ENCODE measurements at regions not wholly inside any gene's neighbourhood (a gene's known extent, or its start where the extent isn't known, plus 50 kb on each side); places are given as distances from the start of the nearest gene placed in this dataset.

- Histone ChIP-seq H3K4me3 (ENCODE audit: low read length) (no peak overlapping the region), H3K9me2 (replicated peaks; ENCODE audit: low read length) (no peaks in the 10 kb centered on the region), H3K4me1 (ENCODE audit: insufficient read depth, low read length) (no peaks in the 10 kb centered on the region), H3K79me2 (ENCODE audit: low read length) (no peaks in the 10 kb centered on the region), H2AFZ (ENCODE audit: low read length) (no peak overlapping the region), H3K36me3 (ENCODE audit: low read depth, low read length) (no peaks in the 10 kb centered on the region), H3F3A (ENCODE audit: low read length, unreplicated experiment) (no peaks in the 10 kb centered on the region), H4K20me1 (ENCODE audit: low read length) (no peaks in the 10 kb centered on the region), H3K9ac (ENCODE audit: low read length) (no peak overlapping the region), H3K27ac (ENCODE audit: low read length) (no peak overlapping the region), H3K27me3 (ENCODE audit: low read length) (no peaks in the 10 kb centered on the region), H3K4me2 (ENCODE audit: low read length) (no peak overlapping the region), H3K9me3 (ENCODE audit: low read length) (no peaks in the 10 kb centered on the region)
- ATAC-seq: no peak
- TF ChIP-seq CTCF (conservative IDR thresholded peaks at IDR 0.05; ENCODE audit: low read depth, low read length) (no peak), EZH2 (IDR thresholded peaks at IDR 0.05; ENCODE audit: low read length, unreplicated experiment) (no peak), EZH2phosphoT487 (IDR thresholded peaks at IDR 0.05; ENCODE audit: borderline replicate concordance, low read length) (no peak)
- ChIA-PET CTCF (no interaction called here), POLR2A (ENCODE audit: unreplicated experiment) (interaction anchor here (0.7 kb wide), 1 partner anchor 70 kb away, joined by 3 read pairs; no protein-coding TSS in a partner anchor)
- intact Hi-C loops (cut with micrococcal nuclease): no loop called here
- DNase-seq: no peak
- BruUV-seq (replicated peaks): no TSS peak
These were observed 257.1 kb downstream of the PHLDA1 start for GRCh38 chr12:75774261-75775052.

DNA sequence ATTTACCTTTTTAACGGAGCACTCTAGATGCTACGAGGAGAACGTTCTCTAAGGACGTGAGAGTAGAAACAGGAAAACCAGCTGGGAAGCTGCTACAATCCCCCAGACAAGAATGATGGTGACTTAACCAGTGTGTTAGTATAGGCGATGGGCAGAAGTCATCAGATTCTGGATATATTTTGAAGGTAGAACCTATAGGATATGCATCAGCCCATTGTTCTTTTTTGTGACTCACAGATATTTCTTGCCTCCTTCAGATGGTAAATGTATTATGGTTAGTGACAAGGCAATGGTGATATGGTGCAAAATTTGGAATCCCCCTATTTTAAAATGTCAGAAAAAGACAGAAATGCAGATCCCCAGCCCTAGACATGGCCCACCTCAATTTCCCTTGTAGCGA is 258.2 kb downstream of the PHLDA1 start:
- ATAC-seq (no peak), DNase-seq (no peak)
- CTCF ChIA-PET: no interaction called here
- H3K27me3 ChIP-seq (ENCODE audit: low read length): no peaks in the 10 kb centered on the region
- no peaks in the 10 kb centered on the region for H3K4me1 ChIP-seq (ENCODE audit: insufficient read depth, low read length)
- H3K9me3 ChIP-seq (ENCODE audit: low read length): no peaks in the 10 kb centered on the region
- no peaks in the 10 kb centered on the region for H3K36me3 ChIP-seq (ENCODE audit: low read depth, low read length)
- TF ChIP-seq EZH2phosphoT487 (IDR thresholded peaks at IDR 0.05; ENCODE audit: borderline replicate concordance, low read length) (no peak), CTCF (conservative IDR thresholded peaks at IDR 0.05; ENCODE audit: low read depth, low read length) (no peak), EZH2 (IDR thresholded peaks at IDR 0.05; ENCODE audit: low read length, unreplicated experiment) (no peak)
- H3K27ac ChIP-seq (ENCODE audit: low read length): no peak overlapping the region
- H4K20me1 ChIP-seq (ENCODE audit: low read length): no peaks in the 10 kb centered on the region
- no peak overlapping the region for H3K4me2 ChIP-seq (ENCODE audit: low read length)
- POLR2A ChIA-PET (ENCODE audit: unreplicated experiment): no interaction called here
- no peak overlapping the region for H3K4me3 ChIP-seq (ENCODE audit: low read length)
- no peak overlapping the region for H3K9ac ChIP-seq (ENCODE audit: low read length)
- H3K9me2 ChIP-seq (replicated peaks; ENCODE audit: low read length): no peaks in the 10 kb centered on the region
- BruUV-seq (replicated peaks): no TSS peak
- intact Hi-C loops (cut with micrococcal nuclease): no loop called here
- no peak overlapping the region for H2AFZ ChIP-seq (ENCODE audit: low read length)
- H3F3A ChIP-seq (ENCODE audit: low read length, unreplicated experiment): no peaks in the 10 kb centered on the region
- H3K79me2 ChIP-seq (ENCODE audit: low read length): no peaks in the 10 kb centered on the region

GRCh38 chr12:75771023-75771422 is 259.6 kb upstream of the KRR1 start:
- POLR2A ChIA-PET (ENCODE audit: unreplicated experiment): no interaction called here

More at GRCh38 chr12:75771023-75771422, 259.6 kb upstream of the KRR1 start:
- no peaks in the 10 kb centered on the region for H4K20me1 ChIP-seq (ENCODE audit: low read length)
- no peaks in the 10 kb centered on the region for H3K27me3 ChIP-seq (ENCODE audit: low read length)
- DNase-seq: no peak
- no peaks in the 10 kb centered on the region for H3K9me3 ChIP-seq (ENCODE audit: low read length)
- no peak for TF ChIP-seq EZH2 (IDR thresholded peaks at IDR 0.05; ENCODE audit: low read length, unreplicated experiment)
- TF ChIP-seq CTCF (conservative IDR thresholded peaks at IDR 0.05; ENCODE audit: low read depth, low read length): no peak
- TF ChIP-seq EZH2phosphoT487 (IDR thresholded peaks at IDR 0.05; ENCODE audit: borderline replicate concordance, low read length): no peak
- H3K27ac ChIP-seq (ENCODE audit: low read length): no peak overlapping the region
- H3K4me1 ChIP-seq (ENCODE audit: insufficient read depth, low read length): peaks cover 16% of the 10 kb centered on the region
- intact Hi-C loops (cut with micrococcal nuclease): no loop called here
- H3K4me3 ChIP-seq (ENCODE audit: low read length): no peak overlapping the region
- H2AFZ ChIP-seq (ENCODE audit: low read length): no peak overlapping the region
- H3K79me2 ChIP-seq (ENCODE audit: low read length): no peaks in the 10 kb centered on the region
- H3K4me2 ChIP-seq (ENCODE audit: low read length): no peak overlapping the region
- CTCF ChIA-PET: no interaction called here
- no peak for ATAC-seq
- no TSS peak for BruUV-seq (replicated peaks)
- H3K9ac ChIP-seq (ENCODE audit: low read length): no peak overlapping the region
- H3F3A ChIP-seq (ENCODE audit: low read length, unreplicated experiment): no peaks in the 10 kb centered on the region
- no peaks in the 10 kb centered on the region for H3K36me3 ChIP-seq (ENCODE audit: low read depth, low read length)
- no peaks in the 10 kb centered on the region for H3K9me2 ChIP-seq (replicated peaks; ENCODE audit: low read length)

Measured in PC-3 (cell line).